ENCODE measurements at regions not wholly inside any gene's neighbourhood (a gene's known extent, or its start where the extent isn't known, plus 50 kb on each side); places are given as distances from the start of the nearest gene placed in this dataset.

- CTCF ChIA-PET: no interaction called here
Observed at GRCh38 chr11:28599656-28600055, 491.5 kb downstream of the METTL15 start.

More at GRCh38 chr11:28599656-28600055, 491.5 kb downstream of the METTL15 start:
- no peak for TF ChIP-seq MYC (IDR thresholded peaks at IDR 0.05; ENCODE audit: low read depth, low read length)
- TF ChIP-seq MAX (IDR thresholded peaks at IDR 0.05; ENCODE audit: insufficient read depth, insufficient read length): no peak
- no peak for TF ChIP-seq CTCF (IDR thresholded peaks at IDR 0.05; ENCODE audit: extremely low read depth in 1 of 2, insufficient read depth in 1 of 2, low read depth in 1 of 2, low read length in 2 of 2)
- Histone ChIP-seq H3K4me3 (replicated peaks in 1 of 3; ENCODE audit: insufficient read depth in 1 of 3, low read depth in 1 of 3, low read length in 3 of 3) (no peak overlapping the region), H3K79me2 (ENCODE audit: control insufficient read depth, insufficient read depth, low read length) (no peaks in the 10 kb centered on the region), H3K27me3 (ENCODE audit: control insufficient read depth in 2 of 2, insufficient read depth in 2 of 2, low read length in 2 of 2) (no peaks in the 10 kb centered on the region), H3K9me3 (replicated peaks; ENCODE audit: control insufficient read depth, insufficient read depth, low read length) (no peaks in the 10 kb centered on the region), H3K4me1 (ENCODE audit: control insufficient read depth, extremely low read depth, insufficient read depth, low read length) (no peaks in the 10 kb centered on the region), H3K36me3 (ENCODE audit: control insufficient read depth in 2 of 2, extremely low read depth in 1 of 2, insufficient read depth in 2 of 2, low read length in 2 of 2) (no peaks in the 10 kb centered on the region), H3K9ac (replicated peaks; ENCODE audit: extremely low read depth, insufficient read depth, low read length) (no peak overlapping the region), H3K27ac (ENCODE audit: insufficient read depth, low read depth, low read length) (no peak overlapping the region), H4K20me1 (replicated peaks; ENCODE audit: control insufficient read depth, extremely low read depth, insufficient read depth, low read length) (no peaks in the 10 kb centered on the region), H2AFZ (ENCODE audit: low read depth, low read length) (no peak overlapping the region), H3K4me2 (ENCODE audit: insufficient read depth, low read length) (no peak overlapping the region), H3K9me1 (replicated peaks; ENCODE audit: control insufficient read depth, extremely low read depth, insufficient read depth, low read length) (no peaks in the 10 kb centered on the region)
- BruUV-seq (replicated peaks): no TSS peak
- dilution Hi-C loops (cut with MboI; ENCODE audit: extremely low pct_ligation_motif_present, low sequenced_read_pairs): no loop called here
- DNase-seq (ENCODE audit: low read depth, low spot score) (no peak), FAIRE-seq (no peak)
- POLR2A ChIA-PET: no interaction called here
- intact Hi-C loops (cut with micrococcal nuclease): no loop called here
